HG03469 (cell line): ENCODE measurements at regions not wholly inside any gene's neighbourhood (a gene's known extent, or its start where the extent isn't known, plus 50 kb on each side); places are given as distances from the start of the nearest gene placed in this dataset.
"Not testable (repeated sequence)": the region's sequence is repeated elsewhere in the genome, so short reads cannot be mapped to it uniquely, and the experiment has no call there.

Source experiments
- ATAC-seq: cut with Tn5 transposase; IDR thresholded peaks from one replicate; pipeline ENCODE4 v1.9.1; 2021; ENCODE audit warnings: mild to moderate bottlenecking, moderate library complexity, moderate number of reproducible peaks; ENCODE audit not compliant: unreplicated experiment

DNA sequence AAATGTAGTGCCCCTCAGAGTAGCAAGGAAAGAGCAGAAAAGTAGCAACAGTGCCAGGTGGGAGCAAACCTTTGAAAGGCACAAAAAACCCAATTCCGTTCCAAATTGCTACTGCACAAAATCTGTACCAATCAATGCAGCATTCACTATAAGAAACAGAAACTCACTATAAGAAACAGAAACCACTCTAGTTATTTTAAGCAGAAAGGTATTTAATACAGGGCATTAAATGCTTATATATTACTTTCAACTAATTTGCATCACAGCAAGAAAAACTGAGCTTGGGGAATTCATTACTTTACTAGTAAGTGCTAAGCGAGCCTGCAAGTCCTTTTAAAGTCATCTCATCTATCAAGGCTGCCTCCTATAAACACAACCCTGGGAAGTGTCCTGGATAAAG, 116.5 kb upstream of the OLIG3 start:
- ATAC-seq: no peak

DNA sequence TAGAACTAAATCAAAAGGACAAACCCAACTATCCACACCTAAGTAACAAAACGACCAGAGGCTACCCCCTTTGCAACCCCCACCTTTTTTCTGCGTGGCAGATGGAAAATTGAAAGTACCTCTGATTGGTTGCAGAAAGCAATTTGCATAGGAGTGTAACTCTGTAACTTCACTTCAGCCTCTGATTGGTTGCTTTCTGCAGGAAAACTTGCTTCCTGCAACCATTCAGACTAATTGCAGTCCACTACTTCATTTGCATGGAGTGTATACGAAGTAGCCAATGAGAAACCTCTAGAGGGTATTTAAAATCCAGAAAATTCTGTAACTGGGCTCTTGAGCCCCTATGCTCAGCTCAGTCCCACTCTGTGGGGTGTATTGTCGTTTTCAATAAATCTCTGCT, 129.1 kb upstream of the OLIG3 start:
- ATAC-seq: no peak

DNA sequence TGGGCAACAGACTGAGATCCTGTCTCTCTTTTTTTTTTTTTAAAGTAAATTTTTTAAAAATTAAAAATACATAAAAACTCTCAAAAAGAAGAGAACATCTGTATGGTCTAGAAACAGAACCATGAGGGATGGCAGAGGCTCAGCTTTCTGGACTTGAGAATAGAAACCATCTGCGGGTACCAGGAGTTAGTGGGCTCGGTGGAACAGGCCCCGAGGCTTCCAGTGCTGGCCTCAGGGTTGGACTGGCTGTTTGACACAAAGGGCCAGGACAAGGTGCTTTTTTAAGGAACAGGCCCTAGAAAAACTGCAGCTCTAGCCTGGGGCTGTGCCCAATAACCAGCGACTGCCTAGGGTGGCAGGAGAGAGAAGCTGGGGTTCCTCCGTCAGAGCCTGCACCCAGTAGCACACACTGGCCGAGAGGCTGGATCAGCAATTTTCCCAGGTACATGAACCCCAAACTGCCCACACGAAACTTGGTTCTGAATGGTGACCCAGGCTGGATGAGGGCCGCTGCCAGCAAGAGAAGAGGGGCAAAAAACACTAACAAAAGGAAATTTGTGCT, 131.0 kb upstream of the OLIG3 start:
- no peak for ATAC-seq

DNA sequence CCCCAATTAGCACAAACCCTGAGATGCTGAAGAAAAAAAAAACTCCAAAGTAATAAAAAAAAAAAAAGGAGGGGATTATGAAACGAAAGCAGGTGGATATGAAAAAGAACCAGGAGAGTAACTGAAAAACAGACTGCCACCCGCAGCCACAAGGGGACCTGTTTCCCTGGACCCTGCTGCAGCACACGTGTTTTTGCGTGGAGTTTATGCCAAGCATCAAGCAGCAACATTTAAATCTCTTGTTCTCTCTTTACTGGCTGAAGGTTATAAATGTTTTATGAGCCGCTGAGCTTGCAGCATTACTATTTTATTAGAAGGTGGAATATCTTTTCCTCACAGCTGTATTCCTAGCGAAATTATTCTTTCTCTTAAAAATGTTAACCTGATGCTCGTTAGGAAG, 131.6 kb upstream of the OLIG3 start:
- no peak for ATAC-seq

DNA sequence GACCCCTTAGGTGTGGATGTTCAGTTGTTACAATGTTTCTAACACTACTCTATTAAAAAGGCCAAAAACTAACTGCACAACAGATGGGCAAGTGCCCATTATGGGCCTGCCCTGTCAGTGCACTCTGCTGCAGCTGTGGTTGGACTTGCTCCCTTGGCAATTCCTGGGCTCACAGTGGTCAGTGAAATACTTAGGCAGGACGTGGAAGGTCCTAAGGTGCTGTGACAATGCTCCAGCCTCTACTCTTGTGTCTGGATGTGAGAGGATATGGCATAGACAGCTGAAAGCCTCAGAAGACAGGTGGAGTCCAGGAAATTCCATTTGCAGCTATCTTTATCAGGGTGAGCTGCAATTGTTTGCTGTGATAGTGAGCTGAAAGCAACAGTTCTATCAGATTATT, 136.5 kb upstream of the OLIG3 start:
- no peak for ATAC-seq

DNA sequence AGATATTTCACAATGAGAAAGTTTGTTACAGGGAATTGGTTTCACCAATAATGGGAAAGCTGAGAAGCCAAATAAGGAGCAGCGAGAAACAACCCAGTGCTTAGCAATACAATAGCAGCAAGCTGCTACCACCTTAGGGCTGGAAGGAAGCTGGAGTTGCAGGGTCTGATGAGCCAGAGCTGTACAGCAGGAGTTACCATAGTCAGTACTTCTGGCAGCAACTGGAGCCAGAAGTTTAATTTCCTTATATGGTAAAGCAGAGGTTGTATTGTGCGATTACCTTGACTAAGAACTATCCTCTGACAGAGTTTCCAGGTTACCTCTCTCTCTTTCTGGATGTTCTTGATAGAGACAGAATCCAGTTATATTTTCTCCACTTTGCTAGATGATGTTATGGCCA, 137.1 kb upstream of the OLIG3 start:
- ATAC-seq: no peak

DNA sequence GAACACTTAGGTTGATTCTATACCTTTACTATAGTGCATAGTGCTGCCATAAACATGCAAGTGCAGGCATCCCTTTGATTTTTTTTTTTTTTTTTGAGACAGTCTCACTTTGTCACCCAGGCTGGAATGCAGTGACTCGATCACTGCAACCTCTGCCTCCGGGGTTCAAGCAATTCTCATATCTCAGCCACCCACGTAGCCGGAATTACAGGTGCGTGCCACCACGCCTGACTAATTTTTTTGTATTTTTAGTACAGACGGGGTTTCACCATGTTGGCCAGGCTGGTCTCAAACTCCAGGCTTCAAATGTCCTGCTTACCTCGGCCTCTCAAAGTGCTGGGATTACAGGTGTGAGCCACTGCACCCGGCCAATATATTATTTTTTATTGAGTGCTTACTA, 140.0 kb upstream of the OLIG3 start:
- ATAC-seq: not testable (repeated sequence)

DNA sequence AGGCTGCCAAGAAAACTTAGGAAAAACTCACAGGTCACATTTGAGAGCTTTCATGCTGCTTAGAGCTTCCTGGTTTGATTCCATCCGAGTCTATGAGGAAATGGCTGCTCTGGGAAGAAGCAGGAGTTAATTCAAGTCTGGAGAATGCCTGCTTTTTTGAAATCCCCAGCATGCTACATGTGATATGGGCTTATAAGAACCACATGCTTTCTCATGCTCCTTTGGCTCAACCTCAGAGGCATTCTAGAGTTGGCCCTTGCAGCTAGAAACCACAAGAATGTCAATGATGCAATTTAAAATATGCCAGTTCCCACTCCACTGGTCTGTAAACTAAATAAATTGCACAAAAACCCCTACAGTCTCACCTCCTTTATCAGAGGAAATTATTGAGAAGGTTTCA, 142.9 kb upstream of the OLIG3 start:
- ATAC-seq: no peak

DNA sequence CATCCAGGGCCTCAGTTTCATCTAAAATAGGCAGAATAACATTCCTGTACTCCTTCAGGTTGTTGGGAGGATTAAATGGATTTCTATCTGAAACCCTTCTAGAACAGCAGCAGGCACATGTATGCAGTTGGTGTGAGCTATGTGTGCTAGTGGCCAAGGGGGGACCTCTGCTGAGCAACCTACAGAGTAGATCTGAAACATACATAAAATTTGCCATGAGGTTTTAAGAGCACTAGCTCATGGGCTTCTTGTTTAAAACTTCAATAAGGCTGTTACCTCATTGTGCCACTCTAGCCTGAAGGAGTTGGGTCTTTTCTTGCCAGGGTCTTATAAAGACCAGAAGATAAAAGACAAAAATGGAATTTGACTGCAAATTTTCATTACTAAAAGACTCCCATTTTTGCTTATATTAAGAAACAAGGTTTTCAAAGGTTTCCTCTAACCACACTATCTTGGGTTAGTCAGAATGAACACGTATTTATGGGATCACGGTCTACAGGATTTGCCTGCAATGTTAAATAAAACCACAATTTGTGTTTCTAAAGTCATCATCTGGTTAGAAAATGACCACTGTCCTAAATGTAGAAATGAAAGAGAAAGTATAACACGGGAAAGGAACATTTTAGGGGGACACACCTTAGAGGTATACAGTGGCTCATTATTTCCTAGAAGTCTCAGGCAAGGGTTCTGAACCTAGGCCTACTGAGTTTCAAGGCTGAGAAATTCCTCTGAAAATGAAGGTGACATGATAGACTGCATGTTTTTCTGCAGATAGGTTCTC, 144.9 kb upstream of the OLIG3 start:
- no peak for ATAC-seq

DNA sequence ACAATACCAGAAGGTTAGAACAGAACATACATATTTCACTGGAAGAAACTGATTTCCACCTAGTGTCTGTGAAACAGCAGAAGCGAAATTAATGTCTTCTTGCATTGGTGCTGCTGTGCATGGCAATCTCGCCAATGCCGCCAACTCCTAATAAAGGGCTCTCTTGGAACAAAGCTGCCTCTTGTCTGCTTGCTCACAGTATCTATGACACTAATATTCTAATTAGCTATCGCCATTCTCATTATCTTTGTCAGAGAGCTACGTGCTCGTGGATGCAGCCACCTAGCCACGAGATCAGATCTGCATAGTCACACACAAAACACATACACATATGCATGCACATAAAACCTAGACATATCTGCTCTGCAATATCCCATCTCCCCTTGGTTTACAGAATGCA, 145.9 kb upstream of the OLIG3 start:
- no peak for ATAC-seq

DNA sequence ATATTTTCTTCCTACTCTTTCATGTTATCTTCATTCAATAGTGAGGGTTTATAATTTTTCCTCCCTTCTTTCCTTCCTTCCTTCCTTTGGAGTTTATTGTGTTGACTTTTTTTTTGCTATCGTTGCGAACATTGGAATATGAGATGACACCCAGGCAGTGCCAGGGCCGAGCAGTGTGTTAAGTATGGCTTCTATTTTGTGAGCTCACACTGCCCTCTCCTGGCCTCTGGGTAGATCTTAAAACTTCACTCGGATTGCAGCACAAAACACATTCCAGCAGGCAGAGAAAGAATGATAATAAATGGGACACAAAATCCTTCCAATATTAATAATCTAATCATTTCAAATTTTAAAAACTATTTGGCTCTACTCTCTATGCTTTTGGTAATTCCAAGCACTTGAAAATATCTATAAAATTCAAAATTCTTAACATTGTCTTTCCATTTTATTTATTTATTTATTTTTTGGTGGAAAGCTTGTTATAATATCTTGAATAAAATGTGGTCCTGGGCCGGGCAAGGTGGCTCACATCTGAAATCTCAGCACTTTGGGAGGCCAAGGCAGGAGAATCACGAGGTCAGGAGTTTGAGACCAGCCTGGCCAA, 147.4 kb upstream of the OLIG3 start:
- peak; percentile 41 for ATAC-seq

DNA sequence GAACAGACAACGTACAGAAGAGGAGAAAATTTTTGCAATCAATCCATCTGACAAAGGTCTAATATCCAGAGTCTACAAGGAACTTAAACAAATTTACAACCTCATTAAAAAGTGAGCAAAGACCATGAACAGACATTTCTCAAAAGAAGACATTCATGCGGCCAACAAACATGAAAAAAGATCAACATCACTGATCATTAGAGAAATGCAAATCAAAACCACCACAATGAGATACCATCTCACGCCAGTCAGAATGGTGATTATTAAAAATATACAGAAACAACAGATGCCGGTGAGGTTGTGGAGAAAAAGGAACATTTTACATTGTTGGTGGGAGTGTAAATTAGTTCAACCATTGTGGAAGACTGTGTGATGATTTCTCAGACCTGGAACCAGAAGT, 149.0 kb upstream of the OLIG3 start:
- not testable (repeated sequence) for ATAC-seq

DNA sequence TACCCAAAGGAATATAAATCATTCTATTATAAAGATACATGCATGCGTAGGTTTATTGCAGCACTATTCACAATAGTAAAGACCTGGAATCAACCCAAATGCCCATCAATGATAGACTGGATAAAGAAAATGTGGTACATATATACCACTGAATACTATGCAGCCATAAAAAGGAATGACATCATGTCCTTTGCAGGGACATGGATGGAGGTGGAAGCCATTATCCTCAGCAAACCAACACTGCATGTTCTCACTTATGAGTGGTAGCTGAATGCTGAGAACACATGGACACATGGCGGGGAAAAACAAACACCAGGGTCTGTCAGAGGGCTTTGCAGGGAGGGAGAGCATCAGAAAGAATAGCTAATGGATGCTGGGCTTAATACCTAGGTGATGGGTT, 149.4 kb upstream of the OLIG3 start:
- not testable (repeated sequence) for ATAC-seq

DNA sequence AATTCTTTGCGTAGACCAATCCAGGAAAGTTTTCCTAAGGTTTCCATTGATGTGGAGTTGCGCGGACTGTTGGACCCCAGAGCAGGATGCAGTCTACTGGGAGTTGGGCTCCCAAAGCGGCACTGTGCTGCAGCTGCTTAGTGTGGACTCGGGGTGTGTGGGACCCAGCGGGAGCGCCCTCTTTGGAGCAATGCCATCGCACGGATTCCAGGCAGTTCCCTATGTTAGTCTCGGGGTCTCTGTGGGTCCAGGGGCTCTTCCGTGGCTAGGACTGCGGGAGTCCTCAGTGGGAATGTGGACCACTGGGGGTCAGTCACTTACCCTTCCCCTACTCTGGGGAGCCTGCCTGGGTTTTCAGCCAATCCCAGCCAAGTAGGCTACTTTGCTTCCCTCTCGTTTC, 151.7 kb upstream of the OLIG3 start:
- no peak for ATAC-seq

DNA sequence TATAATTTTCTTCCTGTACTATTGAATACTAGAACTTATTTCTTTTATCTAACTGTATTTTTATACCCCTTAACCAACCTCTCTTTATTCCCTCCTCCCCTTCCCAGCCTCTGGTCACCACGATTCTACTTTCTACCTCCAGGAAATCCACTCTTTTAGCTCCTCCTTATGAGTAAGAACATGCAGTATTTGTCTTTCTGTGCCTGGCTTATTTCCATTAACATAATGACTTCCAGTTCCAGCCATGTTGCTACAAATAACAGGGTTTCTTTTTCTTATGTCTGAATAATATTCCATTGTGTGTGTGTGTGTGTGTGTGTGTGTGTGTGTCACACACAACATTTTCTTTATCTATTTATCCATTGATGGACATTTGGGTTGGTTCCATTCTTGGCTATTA, 152.3 kb upstream of the OLIG3 start:
- no peak for ATAC-seq

DNA sequence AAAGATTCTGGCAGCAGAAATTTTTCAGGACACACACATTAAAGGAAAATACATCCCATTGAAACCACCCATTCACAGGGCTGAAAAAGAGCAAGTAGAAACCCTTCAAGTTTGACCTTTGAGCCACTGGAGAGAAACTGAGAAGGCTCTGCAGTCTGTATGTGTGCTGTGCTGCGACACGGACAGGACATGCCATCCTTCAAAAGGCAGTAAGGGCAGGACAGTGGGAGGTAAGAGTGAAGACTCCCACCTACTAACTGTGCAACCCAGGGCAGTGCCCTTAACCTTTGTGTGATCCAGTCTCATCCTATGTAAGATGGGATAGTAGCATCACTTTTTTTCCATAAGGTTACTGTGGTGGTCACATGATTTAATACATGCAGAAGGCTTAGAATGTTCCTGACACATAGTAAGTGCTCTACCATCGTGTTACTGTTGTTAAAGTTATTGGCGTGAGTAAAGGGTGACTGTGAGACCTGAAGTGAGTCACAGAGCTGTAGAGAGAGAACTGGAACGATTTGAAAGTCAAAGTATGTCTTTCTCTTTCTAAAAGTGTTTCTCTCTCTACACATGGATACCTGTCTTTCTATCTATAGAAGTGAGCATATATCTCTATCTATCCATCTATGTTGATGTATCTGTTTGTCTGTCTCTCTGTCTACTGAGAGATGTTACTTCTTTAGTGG, 153.7 kb upstream of the OLIG3 start:
- no peak for ATAC-seq

DNA sequence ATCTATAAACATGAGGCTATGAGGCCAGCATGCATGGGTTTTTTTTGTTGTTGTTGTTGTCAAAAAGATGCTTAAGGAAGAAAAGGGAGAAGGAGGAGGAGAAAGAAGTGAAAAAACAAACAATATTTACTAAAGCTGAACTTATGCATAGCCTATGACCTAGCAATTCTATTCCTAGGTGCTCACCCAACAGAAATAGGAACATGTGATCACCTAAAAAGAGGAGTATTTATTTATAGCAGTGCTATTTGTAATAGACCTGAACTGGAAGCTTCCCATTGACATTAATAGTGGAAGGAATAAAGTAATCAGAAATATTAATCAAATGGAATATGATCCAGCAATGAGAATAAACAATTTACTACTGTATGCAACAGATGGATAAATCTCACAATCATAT, 156.5 kb upstream of the OLIG3 start:
- ATAC-seq: no peak

DNA sequence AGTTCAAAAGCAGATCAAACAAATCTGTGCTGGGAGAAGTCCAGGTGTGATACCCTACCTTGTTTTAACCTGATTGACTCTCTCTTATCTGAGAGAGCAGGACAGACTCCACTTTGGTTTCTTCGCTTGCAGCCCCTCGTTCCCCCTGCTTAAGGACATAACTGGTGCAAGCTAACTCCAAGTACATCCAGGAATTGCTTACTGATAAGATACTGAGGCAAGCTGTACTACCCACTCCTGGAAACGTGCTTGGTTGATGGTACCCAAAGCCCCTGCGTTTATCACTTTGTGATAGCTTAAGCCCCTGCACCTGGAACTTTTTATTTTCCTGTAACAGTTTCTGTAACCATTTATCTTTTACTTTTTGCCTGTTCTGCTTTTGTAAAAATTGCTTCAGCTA, 157.0 kb upstream of the OLIG3 start:
- no peak for ATAC-seq

DNA sequence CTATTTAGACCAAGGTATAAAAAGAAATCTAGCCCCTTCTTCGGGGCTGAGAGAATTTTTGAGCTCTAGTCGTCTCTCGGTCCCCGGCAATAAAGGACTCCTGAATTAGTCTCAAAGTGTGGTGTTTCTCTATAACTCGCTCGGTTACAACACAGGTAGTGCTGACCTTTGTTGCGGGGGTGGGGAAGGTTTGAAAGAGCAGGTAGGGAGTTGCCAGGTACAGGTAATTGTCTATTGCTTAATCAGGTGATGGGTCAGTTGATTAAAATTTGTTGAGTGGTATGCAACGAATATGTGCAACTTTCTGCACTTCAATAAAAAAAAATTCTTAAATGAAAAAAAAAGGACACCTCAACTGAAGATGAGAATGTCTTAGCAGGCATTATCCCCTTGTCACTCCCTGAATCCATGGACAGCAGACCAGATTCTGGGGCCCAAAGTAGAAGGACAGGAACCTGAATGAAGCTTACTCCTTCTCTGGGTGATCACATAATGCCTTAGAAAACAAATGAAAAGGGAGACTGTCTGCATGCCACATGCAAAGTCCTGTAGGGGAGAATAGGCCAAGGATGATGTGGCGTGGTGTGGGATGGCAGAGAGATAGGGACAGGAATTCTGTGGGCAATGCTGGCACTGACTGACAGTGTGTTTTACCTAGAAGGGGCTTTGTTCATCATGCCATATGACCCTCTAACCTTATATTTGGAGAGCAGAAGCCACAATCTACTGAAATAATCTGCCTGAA, 157.6 kb upstream of the OLIG3 start:
- no peak for ATAC-seq

DNA sequence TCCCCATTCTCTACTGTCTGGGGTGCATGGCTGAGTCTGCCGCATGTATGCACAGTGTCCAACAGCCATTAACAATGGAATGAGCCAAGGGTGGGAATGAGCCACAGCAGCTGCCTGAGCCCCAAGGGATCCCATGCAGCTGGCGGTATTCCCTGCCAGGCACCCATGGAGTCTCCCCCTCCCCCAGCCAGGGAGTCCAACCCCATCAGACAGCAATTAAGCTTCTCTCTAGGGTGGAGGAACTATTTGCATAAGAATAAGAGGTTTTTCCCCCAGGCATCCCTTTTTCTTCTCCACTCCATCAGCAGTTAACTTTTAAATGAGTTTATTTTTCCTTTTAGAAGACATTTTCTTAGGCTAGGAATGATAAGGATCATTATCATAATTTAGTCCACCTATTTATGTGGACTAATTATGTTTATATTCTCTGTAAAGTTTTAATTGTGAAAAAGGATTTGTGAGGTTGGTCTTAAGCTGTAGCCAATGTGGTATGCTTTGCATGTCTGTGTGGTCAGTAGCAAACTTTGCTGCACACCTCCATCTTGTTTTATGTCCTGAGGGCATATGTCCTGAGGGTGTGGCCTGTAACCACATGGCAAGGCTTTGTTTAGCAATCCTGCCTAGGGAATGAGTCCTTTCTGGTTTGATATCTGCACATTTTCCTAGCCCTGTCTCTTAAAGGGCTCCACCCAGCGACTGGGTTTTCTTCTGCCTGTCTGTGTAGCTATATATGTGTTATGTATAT, 158.9 kb upstream of the OLIG3 start:
- ATAC-seq: no peak

DNA sequence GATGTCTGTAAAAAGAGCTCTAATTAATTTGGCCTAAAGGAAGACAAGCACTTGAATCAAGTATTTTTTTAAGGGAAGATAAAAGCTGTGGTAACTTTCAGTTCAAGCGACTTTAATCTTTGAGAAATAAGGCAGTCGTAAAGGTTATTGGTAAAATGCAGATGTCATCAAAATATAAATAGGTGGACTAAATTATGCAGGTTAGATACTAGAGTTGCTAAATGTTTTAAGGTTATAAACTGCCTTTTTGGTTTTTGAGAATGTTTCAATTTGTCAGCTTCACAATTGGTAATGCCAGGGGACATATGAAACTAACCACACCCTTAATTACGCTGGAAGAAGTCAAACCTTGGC, 159.5 kb upstream of the OLIG3 start:
- ATAC-seq: no peak
